ENCODE measurements at regions not wholly inside any gene's neighbourhood (a gene's known extent, or its start where the extent isn't known, plus 50 kb on each side); places are given as distances from the start of the nearest gene placed in this dataset.
"Not testable (repeated sequence)": the region's sequence is repeated elsewhere in the genome, so short reads cannot be mapped to it uniquely, and the experiment has no call there.

GRCh38 chr7:113268757-113269156 is 150.4 kb upstream of the SMIM30 start:
- Mint-ChIP-seq H3K4me1 (ENCODE audit: insufficient read depth, unreplicated experiment) (no peaks in the 10 kb centered on the region), H3K9me3 (ENCODE audit: unreplicated experiment) (no peaks in the 10 kb centered on the region), H3K4me3 (ENCODE audit: unreplicated experiment) (no peak overlapping the region), H3K27me3 (ENCODE audit: insufficient read depth, unreplicated experiment) (no peaks in the 10 kb centered on the region), H3K36me3 (ENCODE audit: insufficient read depth, unreplicated experiment) (no peaks in the 10 kb centered on the region), H3K27ac (ENCODE audit: low read depth, unreplicated experiment) (no peak overlapping the region)
- POLR2A ChIA-PET = no interaction called here
- DNase-seq (ENCODE audit: unreplicated experiment) = peak; percentile 11
- BruUV-seq (replicated peaks) = no TSS peak
- CTCF ChIA-PET = no interaction called here
- TF ChIP-seq CTCF (IDR thresholded peaks at IDR 0.05; ENCODE audit: unreplicated experiment) = no peak
- intact Hi-C loops (cut with micrococcal nuclease) = no loop called here

GRCh38 chr7:113267885-113268284 is 149.5 kb upstream of the SMIM30 start:
- H3K27me3 Mint-ChIP-seq (ENCODE audit: insufficient read depth, unreplicated experiment) = no peaks in the 10 kb centered on the region
- no peak overlapping the region for H3K4me3 Mint-ChIP-seq (ENCODE audit: unreplicated experiment)
- intact Hi-C loops (cut with micrococcal nuclease) = no loop called here
- no peaks in the 10 kb centered on the region for H3K4me1 Mint-ChIP-seq (ENCODE audit: insufficient read depth, unreplicated experiment)
- no TSS peak for BruUV-seq (replicated peaks)
- no peak for TF ChIP-seq CTCF (IDR thresholded peaks at IDR 0.05; ENCODE audit: unreplicated experiment)
- H3K36me3 Mint-ChIP-seq (ENCODE audit: insufficient read depth, unreplicated experiment) = no peaks in the 10 kb centered on the region
- ChIA-PET CTCF (no interaction called here), POLR2A (no interaction called here)
- H3K9me3 Mint-ChIP-seq (ENCODE audit: unreplicated experiment) = no peaks in the 10 kb centered on the region
- DNase-seq (ENCODE audit: unreplicated experiment) = peak; percentile 36
- no peak overlapping the region for H3K27ac Mint-ChIP-seq (ENCODE audit: low read depth, unreplicated experiment)

GRCh38 chr7:113267271-113267670 is 148.9 kb upstream of the SMIM30 start:
- Mint-ChIP-seq H3K4me3 (ENCODE audit: unreplicated experiment) (no peak overlapping the region), H3K27ac (ENCODE audit: low read depth, unreplicated experiment) (no peak overlapping the region), H3K9me3 (ENCODE audit: unreplicated experiment) (no peaks in the 10 kb centered on the region), H3K27me3 (ENCODE audit: insufficient read depth, unreplicated experiment) (no peaks in the 10 kb centered on the region), H3K36me3 (ENCODE audit: insufficient read depth, unreplicated experiment) (no peaks in the 10 kb centered on the region), H3K4me1 (ENCODE audit: insufficient read depth, unreplicated experiment) (no peaks in the 10 kb centered on the region)
- peak; percentile 33 for DNase-seq (ENCODE audit: unreplicated experiment)
- intact Hi-C loops (cut with micrococcal nuclease) = no loop called here
- no TSS peak for BruUV-seq (replicated peaks)
- no peak for TF ChIP-seq CTCF (IDR thresholded peaks at IDR 0.05; ENCODE audit: unreplicated experiment)
- POLR2A ChIA-PET = no interaction called here
- CTCF ChIA-PET = interaction anchor here (0.6 kb wide), 1 partner anchor 440 kb away, joined by 3 read pairs; no protein-coding TSS in a partner anchor

GRCh38 chr7:113263749-113264148 is 145.4 kb upstream of the SMIM30 start:
- TF ChIP-seq CTCF (IDR thresholded peaks at IDR 0.05; ENCODE audit: unreplicated experiment) = no peak
- Mint-ChIP-seq H3K36me3 (ENCODE audit: insufficient read depth, unreplicated experiment) (no peaks in the 10 kb centered on the region), H3K27me3 (ENCODE audit: insufficient read depth, unreplicated experiment) (no peaks in the 10 kb centered on the region), H3K27ac (ENCODE audit: low read depth, unreplicated experiment) (no peak overlapping the region), H3K9me3 (ENCODE audit: unreplicated experiment) (no peaks in the 10 kb centered on the region), H3K4me1 (ENCODE audit: insufficient read depth, unreplicated experiment) (no peaks in the 10 kb centered on the region), H3K4me3 (ENCODE audit: unreplicated experiment) (no peak overlapping the region)
- POLR2A ChIA-PET = interaction anchor here (1.3 kb wide), 1 partner anchor 10 kb away, joined by 3 read pairs; no protein-coding TSS in a partner anchor
- intact Hi-C loops (cut with micrococcal nuclease) = no loop called here
- CTCF ChIA-PET = interaction anchor here (0.6 to 0.9 kb wide), 2 partner anchors 48 to 596 kb away, joined by 4 to 5 read pairs; no protein-coding TSS in a partner anchor
- BruUV-seq (replicated peaks) = no TSS peak
- no peak for DNase-seq (ENCODE audit: unreplicated experiment)

GRCh38 chr7:113263215-113263742 is 144.9 kb upstream of the SMIM30 start:
- CTCF ChIA-PET; BruUV-seq (replicated peaks); H3K9me3 Mint-ChIP-seq (ENCODE audit: unreplicated experiment); POLR2A ChIA-PET; H3K27ac Mint-ChIP-seq (ENCODE audit: low read depth, unreplicated experiment); H3K4me1 Mint-ChIP-seq (ENCODE audit: insufficient read depth, unreplicated experiment); H3K4me3 Mint-ChIP-seq (ENCODE audit: unreplicated experiment); intact Hi-C loops (cut with micrococcal nuclease); H3K27me3 Mint-ChIP-seq (ENCODE audit: insufficient read depth, unreplicated experiment); H3K36me3 Mint-ChIP-seq (ENCODE audit: insufficient read depth, unreplicated experiment); DNase-seq (ENCODE audit: unreplicated experiment): not testable (repeated sequence)
